GM12874 (cell line): ENCODE measurements at regions not wholly inside any gene's neighbourhood (a gene's known extent, or its start where the extent isn't known, plus 50 kb on each side); places are given as distances from the start of the nearest gene placed in this dataset.

Experiments
- CTCF ChIP-seq: IDR thresholded peaks from 2 replicates; pipeline ENCODE4 v1.5.1; 2011; ENCODE audit warnings: low read depth, mild to moderate bottlenecking, control low read depth, low read length, moderate library complexity; ENCODE audit not compliant: insufficient read depth

GRCh38 chr22:49016909-49017481 is 810.7 kb downstream of the BRD1 start:
- TF ChIP-seq CTCF, result no peak

GRCh38 chr22:49015993-49016908 is 811.4 kb downstream of the BRD1 start:
- no peak for TF ChIP-seq CTCF

- TF ChIP-seq CTCF, result no peak
Observed at GRCh38 chr22:49015459-49015858, 812.2 kb downstream of the BRD1 start.

- TF ChIP-seq CTCF, result no peak
Observed at GRCh38 chr22:49014227-49015201, 813.2 kb downstream of the BRD1 start.

- TF ChIP-seq CTCF, result no peak
Observed at GRCh38 chr22:49013707-49014106, 814.0 kb downstream of the BRD1 start.

- no peak for TF ChIP-seq CTCF
Observed at GRCh38 chr22:49012712-49013395, 814.8 kb downstream of the BRD1 start.
